ENCODE measurements at regions not wholly inside any gene's neighbourhood (a gene's known extent, or its start where the extent isn't known, plus 50 kb on each side); places are given as distances from the start of the nearest gene placed in this dataset.

DNA sequence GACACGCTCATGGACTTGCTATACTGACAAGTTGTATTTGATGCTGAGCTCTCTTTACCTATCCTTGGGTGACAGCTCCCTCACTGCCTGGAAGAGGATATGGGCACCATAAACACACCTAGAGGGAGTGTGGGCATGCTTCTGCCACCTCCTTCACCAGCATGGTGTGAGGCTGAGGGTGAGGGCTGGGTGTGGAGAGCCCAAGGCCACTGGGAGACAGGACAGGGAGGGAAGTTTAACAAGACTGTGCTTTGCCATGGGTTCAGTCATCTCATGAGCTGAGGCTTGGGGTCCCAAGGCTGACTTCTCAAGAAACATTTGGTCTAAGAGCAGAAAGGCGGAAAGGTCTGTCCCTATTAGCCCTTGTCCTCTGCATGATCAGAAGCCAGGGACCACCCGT, 93.6 kb upstream of the ANKRD55 start:
- TF ChIP-seq GATA2 (IDR thresholded peaks at IDR 0.05; ENCODE audit: low read depth, low read length) (no peak), GATA3 (IDR thresholded peaks at IDR 0.05; ENCODE audit: low read depth, low read length) (no peak)

Measured in SH-SY5Y (cell line).